ENCODE measurements at regions not wholly inside any gene's neighbourhood (a gene's known extent, or its start where the extent isn't known, plus 50 kb on each side); places are given as distances from the start of the nearest gene placed in this dataset.
"Not testable (repeated sequence)": the region's sequence is repeated elsewhere in the genome, so short reads cannot be mapped to it uniquely, and the experiment has no call there.

DNA sequence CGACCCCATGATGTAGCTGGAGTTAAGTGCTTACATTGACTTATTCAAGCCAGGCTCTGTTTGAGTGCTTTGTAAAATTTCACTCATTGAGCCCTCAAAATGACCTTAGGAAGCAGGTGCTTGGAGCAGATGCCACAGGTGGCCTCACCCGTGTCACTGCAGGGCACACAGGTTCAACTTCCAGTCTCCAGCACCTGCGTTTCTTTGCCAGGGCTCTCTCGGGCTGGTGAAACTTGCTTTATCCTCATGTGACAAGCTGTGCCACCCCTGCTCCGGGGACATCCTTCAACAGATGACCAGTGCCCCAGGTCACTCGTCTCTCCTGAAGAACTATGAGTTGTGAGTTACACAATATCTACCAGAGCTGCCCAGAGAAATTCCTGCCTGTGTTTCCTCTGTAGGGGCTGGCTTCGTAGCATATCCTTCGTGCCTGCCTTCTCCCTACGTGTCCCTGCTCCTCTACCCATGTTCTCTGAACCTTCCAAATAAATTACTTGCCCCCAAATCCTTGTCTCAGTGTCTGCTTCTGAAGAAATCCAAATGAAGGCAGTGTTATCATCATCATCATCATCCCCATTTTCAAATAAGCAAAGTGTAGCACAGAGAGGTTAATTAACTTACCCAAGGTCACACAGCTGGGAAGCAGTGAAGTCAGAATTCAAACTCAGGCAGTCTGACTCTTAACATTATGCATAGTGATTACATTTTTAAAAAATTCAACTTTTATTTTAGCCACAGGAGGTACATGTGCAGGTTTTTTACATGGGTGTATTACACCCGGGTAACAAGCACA is 352.5 kb downstream of the NPIPA8 start:
- no peak for DNase-seq (ENCODE audit: low read depth)

DNA sequence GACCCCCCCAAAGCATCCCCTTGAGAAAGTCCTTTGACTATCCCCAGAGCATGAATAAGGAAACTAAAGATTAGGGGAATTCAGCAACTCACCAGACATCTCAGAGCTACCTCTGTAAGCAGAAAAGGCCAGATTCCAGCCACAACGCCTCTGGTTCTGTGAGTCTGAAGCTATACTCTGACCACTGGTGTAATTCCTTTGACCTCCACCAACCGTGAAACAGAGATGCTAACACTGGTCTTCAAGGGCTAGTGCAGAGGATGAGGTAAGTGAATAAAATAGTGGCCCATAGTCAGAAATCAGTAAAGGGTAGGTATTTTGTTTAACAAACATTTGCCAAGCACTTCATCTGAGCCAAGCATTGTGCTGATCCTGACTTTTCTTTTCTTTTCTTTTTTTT is 353.4 kb downstream of the NPIPA8 start:
- no peak for DNase-seq (ENCODE audit: low read depth)

DNA sequence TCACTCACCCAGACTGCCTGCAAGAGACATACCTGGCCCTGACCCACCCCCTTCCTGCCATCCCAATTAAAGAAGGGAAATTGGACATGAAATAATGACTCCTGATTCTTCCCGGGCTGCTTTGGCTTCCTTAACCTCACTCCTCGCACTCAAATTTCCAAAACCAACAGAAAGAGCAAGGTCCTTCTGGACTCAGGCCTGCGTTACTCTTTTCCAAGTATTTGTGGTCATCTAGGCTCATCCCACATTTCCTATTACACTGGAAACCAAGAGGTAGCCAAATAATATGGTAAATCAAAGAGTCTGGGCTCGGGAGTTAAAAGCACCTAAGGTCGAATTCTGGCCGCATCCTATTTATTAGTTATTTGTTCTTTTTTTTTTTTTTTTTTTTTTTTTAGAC is 359.3 kb downstream of the NPIPA8 start:
- no peak for DNase-seq (ENCODE audit: low read depth)

DNA sequence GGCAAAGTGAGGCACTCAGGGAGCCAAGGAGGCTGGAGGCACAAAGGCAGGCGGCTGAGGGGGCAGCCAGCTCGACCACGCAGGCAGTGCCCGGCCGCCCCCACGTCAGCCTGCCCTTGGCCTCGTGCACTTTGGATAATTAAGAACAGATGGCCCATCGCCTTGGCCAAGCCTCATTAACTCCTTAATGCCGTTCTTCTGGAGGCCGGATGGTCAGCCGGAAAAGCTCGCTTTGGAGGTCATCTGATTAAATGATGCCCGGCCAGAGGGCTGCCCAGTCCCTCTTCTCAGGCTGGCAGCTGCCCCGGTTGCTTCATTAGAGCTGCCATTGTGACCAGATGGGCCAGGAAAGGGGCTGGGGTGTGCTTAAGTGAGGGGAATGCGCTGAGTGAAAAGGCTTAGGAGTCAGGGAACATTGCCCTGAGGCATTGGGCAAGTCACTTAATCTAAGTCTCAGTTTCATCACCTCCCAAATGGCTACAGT is 364.0 kb downstream of the NPIPA8 start:
- DNase-seq (ENCODE audit: low read depth), result no peak

DNA sequence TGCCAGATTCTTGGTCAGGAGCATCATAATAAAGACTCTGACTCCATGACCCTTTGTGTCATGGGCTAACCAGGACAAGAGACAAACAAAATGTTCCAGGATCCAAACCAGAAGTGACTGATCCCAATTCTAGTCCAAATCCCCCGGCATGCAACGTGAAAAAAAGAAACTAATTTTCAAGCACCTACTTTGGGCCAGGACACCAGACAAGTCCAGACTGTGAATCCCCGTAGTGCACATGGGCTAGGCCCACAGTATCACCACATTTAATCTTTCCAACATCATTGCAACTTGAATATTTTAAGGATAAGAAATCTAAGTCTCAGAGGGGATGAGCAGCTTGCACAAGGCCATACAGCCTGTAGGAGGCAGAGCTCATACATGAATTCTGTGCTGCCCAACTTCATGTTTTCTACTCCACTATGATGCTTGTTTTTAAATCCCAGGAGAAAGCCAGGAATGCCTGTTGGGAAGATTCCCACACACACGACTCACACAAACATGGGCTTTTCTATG is 365.7 kb downstream of the NPIPA8 start:
- DNase-seq (ENCODE audit: low read depth), result no peak

DNA sequence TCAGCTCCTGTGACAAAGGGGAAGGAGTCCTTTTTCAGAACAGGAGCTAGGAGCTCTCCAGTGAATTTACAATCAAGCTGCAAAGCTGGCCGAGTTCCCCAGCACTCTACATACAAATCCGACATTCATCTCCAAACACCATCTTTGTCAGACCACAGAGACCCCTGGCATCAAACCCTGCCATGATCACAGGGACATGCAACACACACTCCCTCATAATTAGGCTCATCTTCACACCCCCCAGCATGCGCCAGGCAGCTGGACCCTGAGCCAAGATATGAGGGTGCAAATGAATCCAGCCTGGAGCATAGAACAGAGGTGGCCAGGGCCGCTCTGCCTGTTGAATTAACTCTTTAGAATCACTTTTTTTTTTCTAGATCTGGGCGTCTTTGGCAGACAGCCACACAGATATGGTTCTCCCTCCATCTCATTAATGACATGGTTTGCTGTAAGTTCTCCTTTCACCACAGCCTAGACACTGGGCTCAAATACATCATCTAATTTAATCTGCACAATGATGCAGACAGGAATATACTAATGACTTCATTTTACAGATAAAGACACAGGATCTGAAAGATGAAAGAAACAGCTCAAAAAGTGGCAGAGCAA is 366.3 kb downstream of the NPIPA8 start:
- DNase-seq (ENCODE audit: low read depth), result no peak

DNA sequence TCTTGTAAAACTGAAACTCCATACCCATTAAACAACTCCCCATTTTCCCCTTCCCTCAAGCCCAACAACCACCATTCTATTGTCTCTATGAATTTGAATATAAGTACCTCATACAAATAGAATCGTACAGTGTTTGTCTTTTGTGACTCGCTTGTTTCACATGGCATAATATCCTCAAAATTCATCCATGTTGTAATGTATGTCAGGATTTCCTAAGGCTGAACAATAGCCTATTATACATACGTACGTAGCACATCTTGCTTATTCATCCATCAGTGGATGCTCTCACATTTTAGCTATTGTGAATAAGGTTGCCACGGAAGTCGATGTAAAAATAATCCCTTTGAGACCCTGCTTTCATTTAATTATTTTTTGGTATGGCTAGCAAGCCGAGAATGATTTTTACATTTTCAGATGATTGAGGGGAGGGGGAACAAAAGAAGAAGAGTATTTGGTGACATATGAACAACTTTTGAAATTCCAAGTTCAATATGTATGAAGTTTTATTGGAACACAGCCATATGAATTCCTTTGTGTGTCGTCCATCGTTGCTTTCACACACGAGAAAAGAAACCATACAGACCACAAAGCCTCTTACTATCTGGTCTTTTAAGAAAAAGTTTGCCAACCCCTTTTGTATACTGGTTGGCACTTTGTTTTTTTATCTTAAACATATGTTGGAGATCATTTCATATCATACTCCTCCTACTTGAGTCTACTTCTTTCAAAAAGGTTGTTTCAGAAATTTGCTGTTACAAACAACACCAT is 371.2 kb downstream of the NPIPA8 start:
- no peak for DNase-seq (ENCODE audit: low read depth)

DNA sequence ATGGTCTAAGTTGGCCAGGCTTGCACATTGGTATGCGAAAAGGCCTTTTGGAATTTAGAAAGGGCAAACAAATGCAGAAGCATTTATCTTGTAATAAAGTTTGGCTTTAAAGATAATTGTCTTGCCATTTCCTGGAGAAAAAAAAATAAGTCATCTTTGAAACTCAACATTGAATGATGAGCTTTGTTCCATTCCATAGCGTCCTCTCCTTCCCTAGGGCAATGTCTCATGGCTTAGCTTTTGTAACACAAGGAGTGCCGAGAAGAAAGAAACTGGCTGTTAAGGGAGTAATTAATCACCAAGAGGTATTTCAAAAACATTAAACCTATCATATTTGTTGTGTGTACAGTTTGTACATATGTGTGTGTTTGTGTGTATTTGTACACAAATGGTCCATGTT is 372.3 kb downstream of the NPIPA8 start:
- no peak for DNase-seq (ENCODE audit: low read depth)

DNA sequence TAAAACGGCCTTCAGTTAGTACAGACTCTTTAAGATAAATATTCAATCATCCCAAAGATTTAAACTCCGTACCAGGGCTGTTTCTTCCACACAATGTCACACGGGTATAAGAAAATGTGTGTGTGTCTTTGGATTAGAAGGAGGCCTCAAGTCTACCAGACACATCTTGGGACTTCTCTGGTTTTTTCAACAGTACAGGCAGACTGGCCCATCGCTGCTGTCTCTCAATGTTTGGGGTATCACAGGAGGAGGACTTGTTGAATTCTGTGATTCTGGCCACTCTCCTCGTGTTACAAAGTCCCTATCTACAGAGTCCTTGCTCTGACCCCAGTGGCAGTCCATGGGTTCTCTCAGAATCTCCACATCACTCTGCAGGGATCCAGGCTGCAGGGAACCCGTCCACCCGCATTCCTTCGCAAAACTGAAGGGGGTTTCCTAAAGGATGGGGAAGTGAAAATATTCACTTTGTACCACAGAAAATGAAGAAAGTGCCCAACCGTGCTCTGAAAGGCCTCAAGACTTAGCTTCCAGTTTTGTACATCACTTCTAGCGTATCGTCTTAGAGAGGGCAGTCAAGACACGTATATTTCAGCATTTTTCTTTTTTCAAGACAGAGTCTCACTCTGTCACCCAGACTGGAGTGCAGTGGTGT is 373.2 kb downstream of the NPIPA8 start:
- DNase-seq (ENCODE audit: low read depth), result no peak

DNA sequence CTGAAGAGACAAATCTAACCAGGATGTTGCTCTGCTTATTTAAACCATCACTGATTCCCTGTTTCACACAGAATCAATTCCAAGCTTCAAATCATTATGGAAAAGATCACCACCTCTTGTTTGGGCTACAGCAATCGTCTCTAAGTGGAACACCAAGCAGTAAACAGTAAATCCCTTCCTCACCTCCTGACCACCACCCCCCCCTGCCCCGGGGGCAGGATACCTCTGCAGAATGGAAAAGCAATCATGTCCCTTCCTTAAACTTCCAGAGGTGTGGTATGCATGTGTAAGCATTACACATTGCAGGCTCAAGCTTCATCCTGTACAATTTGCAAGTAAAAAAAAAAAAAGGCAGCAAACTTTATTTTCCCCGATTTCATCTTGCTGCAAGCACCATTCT is 373.8 kb downstream of the NPIPA8 start:
- DNase-seq (ENCODE audit: low read depth), result no peak

DNA sequence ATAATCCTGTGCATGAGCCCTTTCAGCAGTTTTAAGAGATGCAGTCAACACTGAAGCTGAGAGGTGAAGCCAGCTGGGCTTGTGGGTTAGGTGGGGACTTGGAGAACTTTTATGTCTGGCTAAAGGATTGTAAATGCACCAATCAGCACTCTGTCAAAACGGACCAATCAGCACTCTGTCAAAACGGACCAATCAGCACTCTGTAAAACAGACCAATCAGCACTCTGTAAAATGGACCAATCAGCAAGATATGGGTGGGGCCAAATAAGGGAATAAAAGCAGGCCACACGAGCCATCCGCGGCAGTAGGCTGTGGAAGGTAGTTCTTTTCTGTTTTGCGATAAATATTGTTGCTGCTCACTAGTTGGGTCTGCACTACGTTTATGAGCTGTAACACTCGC is 374.7 kb downstream of the NPIPA8 start:
- not testable (repeated sequence) for DNase-seq (ENCODE audit: low read depth)

DNA sequence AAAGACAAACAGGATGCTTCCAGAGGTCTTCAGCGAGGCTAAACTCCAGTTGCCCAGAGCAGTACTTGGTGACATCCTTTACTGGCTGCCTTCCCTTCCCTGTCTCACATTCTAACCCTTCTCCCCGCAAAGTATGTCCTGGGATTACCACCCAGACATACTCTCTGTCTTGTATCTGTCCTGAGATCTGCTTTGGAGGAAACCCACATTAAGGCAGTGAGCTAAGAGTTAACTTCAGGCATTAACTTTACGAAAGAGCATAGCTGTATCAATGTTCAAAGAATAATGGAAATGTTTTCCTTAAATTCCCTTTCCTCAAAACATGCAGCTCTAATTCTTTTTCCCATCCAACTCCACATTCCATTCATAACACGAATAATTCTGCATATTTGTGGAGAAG is 385.2 kb downstream of the NPIPA8 start:
- no peak for DNase-seq (ENCODE audit: low read depth)

DNA sequence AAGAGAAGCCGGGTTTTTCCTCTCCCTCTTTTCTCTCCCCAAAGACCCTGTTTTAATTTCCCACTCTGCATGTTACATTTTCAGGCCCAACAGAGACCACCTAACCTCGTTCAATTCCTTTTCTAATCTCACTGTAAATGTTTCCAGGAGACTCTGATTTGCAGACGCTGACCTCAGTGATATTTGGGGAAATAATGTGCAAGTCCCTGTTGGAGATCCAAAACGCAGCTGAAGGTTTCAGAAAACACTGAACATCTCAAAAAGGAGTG is 386.6 kb downstream of the NPIPA8 start:
- no peak for DNase-seq (ENCODE audit: low read depth)

DNA sequence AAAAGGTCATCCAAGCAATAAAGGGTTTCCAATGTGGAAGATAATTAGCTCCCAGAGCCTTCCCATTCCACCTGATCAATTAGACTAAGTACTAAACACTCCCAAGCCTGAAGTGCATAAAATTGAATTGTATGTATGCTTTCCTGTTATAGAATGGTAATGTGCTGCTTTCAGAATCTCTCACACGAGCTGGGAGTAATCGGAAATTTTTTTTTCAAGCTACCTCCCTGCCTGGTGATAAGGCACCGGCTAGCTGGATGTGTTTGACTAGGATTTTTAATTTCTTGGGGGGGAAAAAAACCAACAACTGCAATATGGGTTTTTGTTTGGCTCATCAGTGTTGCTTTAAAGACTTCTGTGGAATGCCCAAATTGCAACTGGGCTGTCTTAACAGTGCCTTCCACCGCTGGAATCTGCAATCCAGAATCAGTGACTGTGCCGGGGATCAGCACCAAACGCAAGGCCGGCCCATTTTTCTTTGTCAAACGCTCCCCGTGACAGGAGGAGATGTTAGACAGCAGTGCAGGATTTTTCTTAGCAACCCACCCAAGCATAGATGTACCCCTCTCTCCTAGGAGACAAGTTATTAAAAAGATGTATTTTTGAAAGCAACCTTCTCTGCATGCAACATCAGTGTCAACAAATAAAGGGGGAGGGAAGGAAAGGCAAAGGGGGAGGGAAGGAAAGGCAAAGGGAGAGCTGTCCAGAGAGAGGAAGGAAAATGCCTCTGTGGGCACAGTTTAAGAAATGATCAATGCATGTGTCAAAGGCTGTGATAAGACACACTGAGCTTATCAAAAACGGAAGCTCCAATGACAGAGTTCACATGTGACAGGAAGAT is 387.2 kb downstream of the NPIPA8 start:
- DNase-seq (ENCODE audit: low read depth), result no peak

DNA sequence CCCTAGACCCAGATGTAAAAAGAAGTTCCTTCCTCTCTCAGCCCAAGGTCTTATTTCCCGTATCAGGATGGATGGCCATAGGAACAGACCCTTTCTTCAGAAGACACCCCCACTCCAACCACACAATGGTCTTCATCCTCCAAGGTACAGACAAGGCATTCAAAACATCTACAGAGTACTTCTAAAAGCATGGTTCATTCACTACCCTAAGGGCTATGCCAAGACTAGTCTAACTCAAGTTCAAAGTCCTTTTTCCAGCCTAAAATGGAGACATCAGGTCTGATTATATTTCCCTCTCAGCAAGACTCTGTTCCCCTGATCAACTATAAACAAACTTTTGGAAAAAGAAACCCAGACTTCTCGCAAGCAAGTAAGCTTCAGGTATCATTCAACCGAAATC is 388.9 kb downstream of the NPIPA8 start:
- no peak for DNase-seq (ENCODE audit: low read depth)

DNA sequence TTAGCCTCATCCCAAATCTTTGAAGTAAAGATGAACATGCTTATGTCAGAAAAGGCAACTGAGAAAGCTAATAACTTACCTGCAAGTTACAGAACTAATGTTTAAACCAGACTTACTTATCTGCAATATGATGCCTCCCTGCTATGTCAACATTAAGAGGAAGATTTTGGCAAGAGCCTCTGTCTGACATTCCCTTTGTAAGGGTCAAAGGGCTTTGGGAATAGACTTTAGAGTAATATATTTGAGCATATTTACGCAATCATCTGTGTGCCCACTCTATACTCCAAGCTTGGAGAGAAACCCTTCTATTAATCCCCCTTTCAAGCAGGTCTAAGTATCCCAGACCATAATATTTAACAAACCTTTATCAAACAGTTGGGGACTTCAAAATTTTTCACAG is 389.4 kb downstream of the NPIPA8 start:
- DNase-seq (ENCODE audit: low read depth), result no peak

DNA sequence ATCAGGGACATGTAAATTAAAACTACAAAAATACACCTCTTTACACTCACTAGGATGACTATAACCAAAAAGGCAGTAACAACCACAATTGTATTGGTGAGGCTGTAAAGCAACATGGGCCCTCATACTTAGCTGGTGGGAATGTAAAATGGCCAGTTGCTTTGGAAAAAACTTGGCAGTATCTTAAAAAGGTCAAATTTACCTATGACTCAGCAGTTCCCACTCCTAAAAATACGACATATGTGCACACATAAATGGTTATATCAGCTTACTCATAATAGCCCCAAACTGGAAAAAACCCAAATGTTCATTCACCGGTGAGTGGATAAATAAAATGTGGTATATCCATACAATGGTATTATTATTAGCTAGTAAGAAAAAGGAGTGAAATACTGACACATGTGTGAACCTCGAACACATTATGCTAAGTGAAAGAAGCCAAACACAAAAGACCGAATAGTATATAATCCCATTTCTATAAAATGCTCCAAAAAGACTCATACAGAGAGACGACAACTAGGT is 391.4 kb downstream of the NPIPA8 start:
- DNase-seq (ENCODE audit: low read depth), result no peak

DNA sequence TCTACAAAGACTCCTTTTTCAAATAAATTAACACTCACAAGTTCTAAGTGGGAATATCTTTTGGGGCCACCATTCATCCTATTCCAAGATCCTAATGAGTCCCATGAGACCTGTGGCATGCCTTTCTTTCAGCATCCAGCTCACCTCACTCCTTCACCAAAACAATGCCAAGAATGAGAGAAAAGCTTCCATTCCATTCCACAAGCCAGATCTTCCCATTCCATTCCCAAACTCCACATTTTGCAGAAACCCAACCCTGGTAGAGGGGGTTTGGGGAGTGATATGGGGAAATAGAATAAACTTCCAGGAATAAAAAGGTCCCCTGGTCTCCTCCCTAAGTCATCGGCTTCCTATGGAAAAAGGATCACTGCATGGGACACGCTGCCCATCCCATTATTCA is 392.2 kb downstream of the NPIPA8 start:
- DNase-seq (ENCODE audit: low read depth), result no peak

DNA sequence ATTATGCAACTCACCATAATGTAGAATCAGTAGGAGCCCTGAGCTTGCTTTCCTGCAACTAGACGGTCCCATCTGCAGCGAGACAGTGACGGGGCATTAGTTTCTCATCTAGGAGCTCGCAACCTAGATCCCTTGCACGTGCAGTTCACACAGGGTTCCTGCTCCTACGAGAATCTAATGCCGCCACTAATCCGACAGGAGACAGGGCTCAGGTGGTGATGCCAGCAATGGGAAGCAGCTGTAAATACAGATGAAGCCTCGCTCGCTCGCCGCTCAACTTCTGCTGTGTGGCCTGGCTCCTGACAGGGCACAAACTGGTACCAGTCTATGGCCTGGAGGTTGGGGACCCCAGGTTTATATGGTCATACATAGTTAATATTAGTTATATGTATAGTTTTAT is 394.5 kb downstream of the NPIPA8 start:
- no peak for DNase-seq (ENCODE audit: low read depth)

DNA sequence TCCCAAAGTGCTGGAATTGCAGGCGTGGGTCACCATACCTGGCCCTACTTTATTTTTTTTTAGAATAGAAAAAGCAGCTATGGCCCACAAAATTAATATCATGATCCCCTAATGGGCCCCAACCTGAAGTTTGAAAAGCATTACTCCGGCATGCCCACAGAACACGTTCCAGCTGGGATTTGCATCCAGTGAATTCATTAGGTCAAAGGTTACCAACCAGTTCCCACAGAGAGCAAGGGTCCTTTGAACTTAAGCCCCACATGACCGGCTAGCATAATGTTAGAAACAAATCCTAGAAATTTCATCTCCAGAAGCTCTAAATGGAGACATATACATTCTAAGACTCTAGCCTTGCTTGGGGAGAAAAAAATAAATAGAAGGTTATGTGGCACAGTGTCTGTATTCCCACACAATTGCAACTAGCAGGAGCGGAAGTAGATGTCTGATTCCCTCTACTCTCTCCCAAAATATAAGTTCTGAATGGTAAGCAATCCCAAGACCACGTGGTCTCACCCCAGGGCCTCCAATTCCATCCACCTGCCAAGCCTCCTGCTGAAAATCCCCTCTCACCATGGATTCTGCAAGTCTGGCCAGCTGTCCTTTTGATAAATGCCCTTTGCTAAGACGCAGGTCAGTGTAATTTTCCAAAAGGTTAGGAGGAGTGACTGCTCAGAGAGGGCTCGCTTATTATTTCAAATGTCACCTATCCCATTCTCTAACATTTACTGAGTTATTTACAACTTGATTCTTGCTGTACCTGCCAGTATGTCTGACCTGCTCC is 395.8 kb downstream of the NPIPA8 start:
- DNase-seq (ENCODE audit: low read depth), result no peak

DNA sequence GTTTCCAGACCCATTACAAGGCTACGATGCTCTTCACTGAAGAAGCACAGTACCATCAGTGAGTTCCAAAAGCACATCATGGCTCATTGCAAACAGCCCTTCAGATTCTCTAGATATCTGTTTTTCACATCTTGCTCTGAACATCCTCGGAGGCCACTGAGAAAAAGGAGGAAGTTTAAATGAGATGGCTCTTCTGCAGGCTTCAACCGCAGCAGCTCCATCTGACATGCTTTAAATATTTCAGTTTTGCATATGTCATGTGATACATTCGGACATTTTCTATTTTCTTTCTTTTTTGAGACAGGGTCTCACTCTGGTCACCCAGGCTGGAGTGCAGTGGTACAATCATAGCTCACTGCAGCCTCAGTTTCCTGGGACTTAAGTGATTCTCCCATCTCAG is 396.8 kb downstream of the NPIPA8 start:
- DNase-seq (ENCODE audit: low read depth), result no peak
